Panc1 (cell line): ENCODE measurements at regions not wholly inside any gene's neighbourhood (a gene's known extent, or its start where the extent isn't known, plus 50 kb on each side); places are given as distances from the start of the nearest gene placed in this dataset.

Source experiments
- POLR2AphosphoS5 ChIP-seq: IDR thresholded peaks from 2 replicates; pipeline ENCODE4 v1.6.1; 2012; ENCODE audit warnings: mild to moderate bottlenecking, low read depth, low read length, moderate library complexity
- REST ChIP-seq, 2 experiments: IDR thresholded peaks; 2 replicates each; pipeline ENCODE4 v1.6.1; 2011 to 2012; ENCODE audit warnings: low read depth in 2 of 2, control low read depth in 1 of 2, low read length in 1 of 2, mild to moderate bottlenecking in 1 of 2, moderate library complexity in 1 of 2; ENCODE audit not compliant: insufficient read depth in 1 of 2
- SIN3A ChIP-seq: IDR thresholded peaks from 2 replicates; pipeline ENCODE4 v1.6.1; 2012; ENCODE audit warnings: low read depth, mild to moderate bottlenecking, low read length, moderate library complexity, borderline replicate concordance; ENCODE audit not compliant: insufficient read depth
- TF ChIP-seq, protein P1 (sequence below): fragments of 450-650 bp; IDR thresholded peaks from 2 replicates; pipeline ENCODE4 v1.5.1; 2017; ENCODE audit warnings: mild to moderate bottlenecking

- TF ChIP-seq, protein P1, sequence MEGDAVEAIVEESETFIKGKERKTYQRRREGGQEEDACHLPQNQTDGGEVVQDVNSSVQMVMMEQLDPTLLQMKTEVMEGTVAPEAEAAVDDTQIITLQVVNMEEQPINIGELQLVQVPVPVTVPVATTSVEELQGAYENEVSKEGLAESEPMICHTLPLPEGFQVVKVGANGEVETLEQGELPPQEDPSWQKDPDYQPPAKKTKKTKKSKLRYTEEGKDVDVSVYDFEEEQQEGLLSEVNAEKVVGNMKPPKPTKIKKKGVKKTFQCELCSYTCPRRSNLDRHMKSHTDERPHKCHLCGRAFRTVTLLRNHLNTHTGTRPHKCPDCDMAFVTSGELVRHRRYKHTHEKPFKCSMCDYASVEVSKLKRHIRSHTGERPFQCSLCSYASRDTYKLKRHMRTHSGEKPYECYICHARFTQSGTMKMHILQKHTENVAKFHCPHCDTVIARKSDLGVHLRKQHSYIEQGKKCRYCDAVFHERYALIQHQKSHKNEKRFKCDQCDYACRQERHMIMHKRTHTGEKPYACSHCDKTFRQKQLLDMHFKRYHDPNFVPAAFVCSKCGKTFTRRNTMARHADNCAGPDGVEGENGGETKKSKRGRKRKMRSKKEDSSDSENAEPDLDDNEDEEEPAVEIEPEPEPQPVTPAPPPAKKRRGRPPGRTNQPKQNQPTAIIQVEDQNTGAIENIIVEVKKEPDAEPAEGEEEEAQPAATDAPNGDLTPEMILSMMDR, result no peak
- TF ChIP-seq POLR2AphosphoS5, result no peak
- no peak for TF ChIP-seq REST (IDR thresholded peaks at IDR 0.05; ENCODE audit: insufficient read depth in 1 of 2, low read depth in 2 of 2, low read length in 1 of 2)
- TF ChIP-seq SIN3A, result no peak
Measured at GRCh38 chr13:40466272-40466671, 200.2 kb downstream of the FOXO1 start.
